NCI-H1694 treated with DMSO at 0.1 percent for 48 hours (cell line): ENCODE measurements at regions not wholly inside any gene's neighbourhood (a gene's known extent, or its start where the extent isn't known, plus 50 kb on each side); places are given as distances from the start of the nearest gene placed in this dataset.

Experiments
- DNase-seq: peaks from one replicate; lab custom pipeline; 2025; lab: John Stamatoyannopoulos, UW

- no peak for DNase-seq
These were observed 1488.4 kb downstream of the MRPL39 start for GRCh38 chr21:24118738-24119459.

DNA sequence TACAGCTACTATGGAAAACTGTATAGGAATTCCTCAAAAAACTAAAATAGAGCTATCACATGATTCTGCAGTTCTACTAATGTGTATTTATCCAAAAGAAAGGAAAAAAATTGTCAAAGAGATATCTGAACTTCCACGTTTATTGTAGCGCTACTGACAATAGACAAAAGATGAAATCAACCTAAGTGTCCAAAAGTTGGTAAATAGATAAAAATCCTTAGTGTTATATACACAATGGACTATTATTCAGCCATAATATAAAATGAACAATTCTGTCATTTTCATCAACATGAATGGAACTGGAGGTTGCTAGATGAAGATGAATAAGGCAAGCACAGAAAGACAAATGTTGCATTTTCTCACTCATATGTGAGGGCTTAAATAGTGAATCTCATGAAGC is 1492.1 kb downstream of the MRPL39 start:
- no peak for DNase-seq

DNA sequence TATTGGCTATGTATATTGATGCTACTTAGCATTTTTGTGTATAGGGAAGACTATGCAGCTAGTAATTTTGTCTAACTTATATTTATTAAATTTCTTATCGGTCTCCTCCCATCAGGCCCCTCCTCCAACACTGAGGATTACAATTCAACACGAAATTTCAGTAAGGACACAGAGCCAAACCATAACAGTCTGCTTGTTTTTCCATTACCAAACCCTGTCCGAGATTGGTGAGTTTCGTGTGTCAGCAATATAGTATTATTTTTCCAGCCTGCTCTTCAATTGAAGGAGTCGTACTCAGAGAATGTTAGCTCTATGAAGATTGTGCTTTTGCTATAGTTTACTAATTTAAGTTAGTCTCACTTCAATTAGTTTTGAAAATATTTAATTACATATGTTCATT is 1495.3 kb downstream of the MRPL39 start:
- no peak for DNase-seq

- DNase-seq: no peak
These were observed 1496.4 kb downstream of the MRPL39 start for GRCh38 chr21:24110846-24111245.

DNA sequence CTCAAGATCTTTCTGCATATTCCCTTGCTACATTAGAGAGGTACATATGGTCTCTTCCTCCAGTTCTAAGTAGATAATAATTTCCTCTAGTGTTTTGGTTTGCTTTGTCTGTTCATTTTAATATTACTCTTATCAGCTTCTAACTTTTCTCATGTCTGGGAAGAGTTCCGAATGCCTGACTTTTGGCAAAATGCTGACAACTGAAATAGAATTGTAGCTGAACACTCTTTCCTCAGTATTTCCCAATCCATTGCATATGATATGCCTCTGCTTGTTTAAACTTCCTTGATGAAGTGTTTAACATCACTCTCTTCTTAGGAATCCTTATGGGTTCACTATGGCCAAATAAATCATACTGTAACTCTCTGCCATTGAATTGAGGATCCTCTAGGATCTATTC is 1510.1 kb downstream of the MRPL39 start:
- no peak for DNase-seq

GRCh38 chr21:24096651-24097050 is 1510.6 kb downstream of the MRPL39 start:
- no peak for DNase-seq

- DNase-seq: no peak
These were observed 1514.2 kb downstream of the MRPL39 start for GRCh38 chr21:24093032-24093431.

- no peak for DNase-seq
These were observed 1531.1 kb downstream of the MRPL39 start for GRCh38 chr21:24076179-24076578.

GRCh38 chr21:24055696-24056095 is 1551.6 kb downstream of the MRPL39 start:
- DNase-seq: no peak

DNA sequence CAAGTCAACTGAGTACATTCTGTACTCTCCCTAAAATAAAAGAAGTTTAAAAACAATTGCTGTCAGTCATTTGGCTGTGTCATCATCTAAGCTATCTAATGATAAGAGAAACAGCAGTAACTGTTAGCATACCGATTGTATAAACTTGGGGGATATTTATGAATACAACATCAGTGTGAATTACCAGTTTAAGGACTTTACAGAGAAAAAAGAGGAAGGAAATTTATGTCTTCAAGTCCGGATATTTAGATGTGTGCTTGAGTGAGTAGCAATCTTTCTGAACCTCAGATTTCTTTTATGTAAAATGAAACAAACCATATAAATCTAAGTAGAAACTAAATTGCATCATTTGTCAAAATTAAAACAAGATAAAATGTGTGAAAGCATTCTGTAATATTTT is 1557.0 kb downstream of the MRPL39 start:
- DNase-seq: no peak

DNA sequence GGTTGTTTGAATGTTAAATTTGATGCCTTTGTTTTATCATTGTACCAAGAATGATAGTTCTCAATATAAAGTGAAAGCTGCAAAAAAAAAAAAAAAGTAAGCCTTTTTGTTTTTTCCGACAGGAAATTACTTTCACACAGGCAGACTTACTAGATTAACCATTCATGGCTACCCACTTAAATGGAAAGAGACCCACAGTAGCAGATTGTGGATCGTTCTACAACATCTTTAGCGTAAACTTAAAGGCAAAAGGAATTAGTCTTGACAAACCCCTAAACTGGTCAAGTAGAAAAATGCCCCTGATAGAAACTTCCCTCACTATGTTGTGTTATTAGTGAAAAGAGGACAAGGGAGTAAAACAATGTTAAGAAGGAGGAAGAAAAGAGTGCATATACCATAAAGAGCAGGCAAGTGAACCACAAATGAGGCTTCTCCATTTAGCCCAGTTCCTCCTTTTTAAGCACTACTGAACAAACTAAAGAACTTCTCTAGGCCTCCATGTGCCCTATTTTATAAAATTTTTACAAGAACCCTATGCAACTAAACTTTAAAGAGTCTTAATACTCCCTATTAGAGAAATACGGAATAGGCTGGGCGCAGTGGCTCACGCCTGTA is 1560.3 kb downstream of the MRPL39 start:
- DNase-seq: no peak

GRCh38 chr21:24045775-24046215 is 1561.5 kb downstream of the MRPL39 start:
- DNase-seq: no peak

DNA sequence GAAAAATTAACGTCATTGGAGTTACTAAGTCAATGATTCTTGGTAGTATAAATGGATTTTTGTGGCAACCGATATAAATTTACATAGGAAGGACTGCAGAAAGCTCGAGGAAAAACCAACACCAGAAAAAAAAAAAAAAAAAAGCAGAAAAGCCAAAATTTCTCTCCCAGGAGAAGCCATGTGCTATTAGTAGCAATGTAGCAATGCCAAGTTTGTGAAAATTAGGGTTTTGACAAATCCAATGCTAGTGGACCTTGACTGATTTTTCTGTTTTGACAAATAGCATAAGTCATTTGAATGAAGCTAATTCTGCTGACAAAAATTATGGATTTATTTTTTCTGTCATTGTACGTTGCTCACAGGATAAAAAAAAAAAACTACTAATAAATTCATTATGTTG is 1561.9 kb downstream of the MRPL39 start:
- DNase-seq: no peak

- no peak for DNase-seq
These were observed 1564.6 kb downstream of the MRPL39 start for GRCh38 chr21:24042687-24043086.

- DNase-seq: no peak
These were observed 1574.5 kb downstream of the MRPL39 start for GRCh38 chr21:24032709-24033232.

- DNase-seq: no peak
These were observed 1579.9 kb downstream of the MRPL39 start for GRCh38 chr21:24027396-24027795.

GRCh38 chr21:24025101-24025500 is 1582.2 kb downstream of the MRPL39 start:
- DNase-seq: no peak

DNA sequence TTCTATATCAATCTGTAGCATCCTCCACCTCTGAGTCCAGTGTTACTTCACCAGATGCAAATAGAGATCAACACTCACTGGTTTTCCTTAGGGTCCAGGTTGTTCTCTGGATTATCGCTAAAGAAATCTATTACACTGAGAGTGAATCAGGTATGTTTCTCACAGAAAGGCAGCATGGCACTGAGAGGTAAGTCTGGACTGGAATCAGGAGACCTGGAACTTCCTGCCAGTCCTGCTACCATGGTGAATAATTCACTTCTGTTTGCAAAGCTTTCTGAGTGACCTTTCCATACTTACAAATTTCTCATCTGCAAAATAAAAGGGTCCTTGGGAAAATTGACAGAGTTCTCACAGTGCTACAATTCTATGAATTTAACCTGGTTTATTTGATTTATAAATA is 1583.3 kb downstream of the MRPL39 start:
- no peak for DNase-seq

- DNase-seq: no peak
These were observed 1583.9 kb downstream of the MRPL39 start for GRCh38 chr21:24023402-24023801.

DNA sequence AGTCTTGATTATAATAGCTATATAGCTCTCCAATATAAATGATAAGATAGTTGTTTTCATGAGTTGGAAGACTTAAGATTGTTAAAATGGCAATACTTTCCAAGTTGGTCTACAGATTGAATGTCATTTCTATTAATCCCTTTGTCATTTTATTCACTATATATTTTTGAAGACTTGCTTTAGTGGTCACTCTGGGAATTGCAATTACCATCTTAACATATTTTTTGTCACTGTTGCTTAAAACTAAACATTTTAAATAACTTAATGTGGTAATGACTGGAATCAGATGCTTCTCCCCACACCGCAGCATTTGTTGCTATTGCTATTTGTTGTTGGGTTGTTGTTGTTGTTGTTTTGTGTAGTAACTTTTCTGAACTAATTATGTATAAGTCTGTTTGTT is 1592.9 kb downstream of the MRPL39 start:
- no peak for DNase-seq

GRCh38 chr21:24011087-24011486 is 1596.2 kb downstream of the MRPL39 start:
- DNase-seq: no peak

DNA sequence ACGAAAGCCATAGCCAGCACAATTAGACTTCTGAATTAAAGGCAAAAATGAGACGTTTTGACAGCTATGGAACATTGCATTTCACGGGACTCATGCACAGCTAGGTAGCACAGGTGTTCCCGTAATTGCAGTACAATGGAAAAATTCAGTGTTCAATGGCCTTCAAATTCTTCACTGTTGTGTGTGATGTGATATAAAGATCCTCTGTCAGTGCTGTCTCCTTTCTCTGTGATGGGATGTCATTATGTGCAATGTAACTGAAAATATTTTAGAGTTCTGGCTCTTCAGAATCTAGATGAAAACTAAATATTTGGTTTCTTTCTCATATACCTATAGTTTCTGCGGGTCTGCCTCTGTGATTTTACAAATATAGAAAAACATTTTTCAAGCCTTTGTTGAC is 1599.7 kb downstream of the MRPL39 start:
- DNase-seq: no peak

- no peak for DNase-seq
These were observed 1620.3 kb downstream of the MRPL39 start for GRCh38 chr21:23986987-23987386.

DNA sequence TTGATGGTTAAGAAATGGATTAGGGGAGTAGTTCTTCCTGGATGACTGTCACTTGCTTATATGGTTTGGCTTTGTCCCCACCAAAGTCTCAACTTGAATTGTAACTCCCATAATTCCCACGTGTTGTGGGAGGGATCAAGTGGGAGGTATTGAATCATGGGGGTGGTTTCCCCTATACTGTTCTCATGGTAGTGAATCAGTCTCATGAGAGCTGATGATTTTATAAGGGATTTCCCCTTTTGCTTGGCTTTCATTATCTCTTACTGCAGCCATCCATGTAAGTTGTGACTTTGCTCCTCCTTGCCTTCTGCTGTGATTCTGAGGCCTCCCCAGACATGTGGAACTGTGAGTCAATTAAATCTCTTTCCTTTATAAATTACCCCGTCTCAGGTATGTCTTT is 1621.1 kb downstream of the MRPL39 start:
- no peak for DNase-seq
